ENCODE measurements at regions not wholly inside any gene's neighbourhood (a gene's known extent, or its start where the extent isn't known, plus 50 kb on each side); places are given as distances from the start of the nearest gene placed in this dataset.

DNA sequence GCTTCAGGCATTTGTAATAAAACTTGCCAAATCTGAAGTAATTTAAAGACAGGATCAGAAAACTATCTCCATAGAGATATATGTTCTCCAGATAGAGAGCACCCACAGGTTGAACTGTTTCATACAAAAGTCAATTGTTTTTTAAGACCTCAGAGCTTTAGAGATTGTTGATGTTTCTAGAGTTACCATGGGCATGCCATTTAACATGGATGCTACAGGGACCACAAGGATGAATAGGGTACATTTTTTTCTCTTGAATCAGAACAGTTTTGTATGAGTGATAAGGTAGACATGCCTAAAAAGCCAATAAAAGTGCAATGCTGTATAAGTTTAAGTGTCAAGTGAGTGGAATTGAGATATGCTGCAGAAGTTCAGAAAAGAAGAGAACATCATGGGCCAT, 511.0 kb upstream of the CAMK1G start:
- H3K4me1 ChIP-seq: peaks cover 0 to 8% (median 0%) of the 10 kb centered on the region in 3 donors
- H3K36me3 ChIP-seq: no peaks in the 10 kb centered on the region

DNA sequence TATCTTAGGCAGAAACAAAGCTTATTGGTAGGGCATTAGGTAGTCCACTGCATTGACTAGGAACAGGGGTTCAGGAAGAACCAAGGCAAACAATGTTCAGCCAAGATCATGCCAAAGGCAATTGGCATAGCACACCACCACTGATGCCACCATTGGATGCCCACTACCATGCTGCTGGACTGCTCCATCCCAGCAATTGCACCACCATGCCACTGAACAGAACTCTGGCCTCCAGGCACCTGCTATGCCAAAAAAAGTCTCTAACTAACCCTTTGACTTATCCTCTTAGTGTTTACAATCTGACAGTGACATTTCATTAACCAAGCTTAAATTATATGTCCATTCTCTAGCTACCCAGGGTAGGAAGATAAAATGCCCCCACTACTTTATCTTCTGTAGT, 509.6 kb upstream of the CAMK1G start:
- no peaks in the 10 kb centered on the region for H3K27me3 ChIP-seq
- TF ChIP-seq EP300 (IDR thresholded peaks at IDR 0.05) (no peak), POLR2A (IDR thresholded peaks at IDR 0.05) (no peak), POLR2AphosphoS5 (IDR thresholded peaks at IDR 0.05) (no peak)
- TF ChIP-seq, protein P1, sequence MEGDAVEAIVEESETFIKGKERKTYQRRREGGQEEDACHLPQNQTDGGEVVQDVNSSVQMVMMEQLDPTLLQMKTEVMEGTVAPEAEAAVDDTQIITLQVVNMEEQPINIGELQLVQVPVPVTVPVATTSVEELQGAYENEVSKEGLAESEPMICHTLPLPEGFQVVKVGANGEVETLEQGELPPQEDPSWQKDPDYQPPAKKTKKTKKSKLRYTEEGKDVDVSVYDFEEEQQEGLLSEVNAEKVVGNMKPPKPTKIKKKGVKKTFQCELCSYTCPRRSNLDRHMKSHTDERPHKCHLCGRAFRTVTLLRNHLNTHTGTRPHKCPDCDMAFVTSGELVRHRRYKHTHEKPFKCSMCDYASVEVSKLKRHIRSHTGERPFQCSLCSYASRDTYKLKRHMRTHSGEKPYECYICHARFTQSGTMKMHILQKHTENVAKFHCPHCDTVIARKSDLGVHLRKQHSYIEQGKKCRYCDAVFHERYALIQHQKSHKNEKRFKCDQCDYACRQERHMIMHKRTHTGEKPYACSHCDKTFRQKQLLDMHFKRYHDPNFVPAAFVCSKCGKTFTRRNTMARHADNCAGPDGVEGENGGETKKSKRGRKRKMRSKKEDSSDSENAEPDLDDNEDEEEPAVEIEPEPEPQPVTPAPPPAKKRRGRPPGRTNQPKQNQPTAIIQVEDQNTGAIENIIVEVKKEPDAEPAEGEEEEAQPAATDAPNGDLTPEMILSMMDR (IDR thresholded peaks at IDR 0.05): no peak
- no peak for ATAC-seq
- H3K9me3 ChIP-seq: no peaks in the 10 kb centered on the region
- H3K27ac ChIP-seq: no peak overlapping the region
- peaks cover 0 to 3% (median 0%) of the 10 kb centered on the region in 3 donors for H3K4me1 ChIP-seq
- no peaks in the 10 kb centered on the region for H3K36me3 ChIP-seq
- H3K4me3 ChIP-seq: no peak overlapping the region

More for the DNA sequence above, 511.0 kb upstream of the CAMK1G start:
- Histone ChIP-seq H3K27me3 (no peaks in the 10 kb centered on the region), H3K4me3 (no peak overlapping the region), H3K27ac (no peak overlapping the region), H3K9me3 (no peaks in the 10 kb centered on the region)
- TF ChIP-seq POLR2A (IDR thresholded peaks at IDR 0.05) (no peak), EP300 (IDR thresholded peaks at IDR 0.05) (no peak), POLR2AphosphoS5 (IDR thresholded peaks at IDR 0.05) (no peak)
- TF ChIP-seq, protein P1 (IDR thresholded peaks at IDR 0.05): no peak
- ATAC-seq: no peak

DNA sequence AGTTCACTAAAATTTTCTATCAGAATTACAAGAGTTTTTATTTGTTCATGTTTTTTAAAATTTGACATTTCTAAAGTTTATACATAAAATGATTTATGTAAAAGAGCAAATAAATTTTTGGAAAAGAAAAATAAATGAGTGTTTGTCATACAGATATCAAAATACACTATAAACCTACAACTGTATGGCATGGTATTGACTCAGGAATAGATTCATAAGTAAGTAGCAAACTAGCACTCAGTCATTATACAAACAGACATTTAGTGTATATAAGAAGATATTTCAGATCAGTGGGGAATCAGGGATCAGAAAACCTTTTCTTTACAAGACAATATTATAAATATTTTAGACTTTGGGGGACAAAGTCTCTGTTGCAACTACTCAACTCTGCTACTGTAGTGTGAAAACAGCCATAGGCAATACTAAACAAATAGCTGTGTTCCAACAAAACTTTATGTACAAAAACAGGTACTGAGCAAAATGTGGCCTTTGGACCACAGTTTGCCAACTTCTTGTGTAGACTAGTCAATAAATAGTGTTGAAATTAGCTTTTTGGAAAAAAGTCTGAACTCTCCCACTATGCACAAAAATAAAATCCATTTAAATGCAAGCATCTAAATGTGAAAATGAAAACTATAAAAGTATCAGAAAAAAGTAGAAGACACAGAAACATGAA, 508.8 kb upstream of the CAMK1G start:
- no peak overlapping the region for H3K27ac ChIP-seq
- H3K4me1 ChIP-seq: no peaks in the 10 kb centered on the region
- H3K4me3 ChIP-seq: no peak overlapping the region
- no peaks in the 10 kb centered on the region for H3K9me3 ChIP-seq
- no peak for ATAC-seq
- no peaks in the 10 kb centered on the region for H3K36me3 ChIP-seq
- no peaks in the 10 kb centered on the region for H3K27me3 ChIP-seq
- TF ChIP-seq, protein P1 (IDR thresholded peaks at IDR 0.05): no peak
- TF ChIP-seq POLR2AphosphoS5 (IDR thresholded peaks at IDR 0.05): no peak
- no peak for TF ChIP-seq EP300 (IDR thresholded peaks at IDR 0.05)
- no peak for TF ChIP-seq POLR2A (IDR thresholded peaks at IDR 0.05)

DNA sequence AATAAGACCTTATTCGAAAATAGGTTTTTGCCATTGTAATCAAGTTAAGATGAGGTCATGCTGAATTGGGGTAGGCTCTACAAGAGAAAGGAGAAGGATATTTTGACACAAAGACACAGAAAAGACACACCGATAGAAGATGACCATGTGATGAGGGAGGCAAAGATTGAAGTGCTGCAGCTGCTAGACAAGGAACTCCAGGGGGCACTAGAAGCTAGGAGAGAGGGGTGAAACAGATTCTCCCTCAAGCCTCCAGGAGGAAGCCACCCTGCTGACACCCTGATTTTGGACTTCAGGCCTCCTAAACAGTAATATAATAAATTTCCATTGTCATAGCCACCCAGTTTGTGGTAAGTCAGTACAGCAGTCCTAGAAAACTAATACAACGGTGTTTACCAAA, 506.8 kb upstream of the CAMK1G start:
- no peak for ATAC-seq
- no peak for TF ChIP-seq EP300 (IDR thresholded peaks at IDR 0.05)
- TF ChIP-seq, protein P1 (IDR thresholded peaks at IDR 0.05): no peak
- TF ChIP-seq POLR2A (IDR thresholded peaks at IDR 0.05): no peak
- no peak for TF ChIP-seq POLR2AphosphoS5 (IDR thresholded peaks at IDR 0.05)
- 85 to 93% methylated on average over 3 of the region's 3 CpGs for WGBS, 2 donors (ENCODE audit: low coverage in 1 of 2)
- Histone ChIP-seq H3K27ac (no peak overlapping the region), H3K4me1 (no peaks in the 10 kb centered on the region), H3K9me3 (no peaks in the 10 kb centered on the region), H3K27me3 (no peaks in the 10 kb centered on the region), H3K36me3 (no peaks in the 10 kb centered on the region), H3K4me3 (no peak overlapping the region)

DNA sequence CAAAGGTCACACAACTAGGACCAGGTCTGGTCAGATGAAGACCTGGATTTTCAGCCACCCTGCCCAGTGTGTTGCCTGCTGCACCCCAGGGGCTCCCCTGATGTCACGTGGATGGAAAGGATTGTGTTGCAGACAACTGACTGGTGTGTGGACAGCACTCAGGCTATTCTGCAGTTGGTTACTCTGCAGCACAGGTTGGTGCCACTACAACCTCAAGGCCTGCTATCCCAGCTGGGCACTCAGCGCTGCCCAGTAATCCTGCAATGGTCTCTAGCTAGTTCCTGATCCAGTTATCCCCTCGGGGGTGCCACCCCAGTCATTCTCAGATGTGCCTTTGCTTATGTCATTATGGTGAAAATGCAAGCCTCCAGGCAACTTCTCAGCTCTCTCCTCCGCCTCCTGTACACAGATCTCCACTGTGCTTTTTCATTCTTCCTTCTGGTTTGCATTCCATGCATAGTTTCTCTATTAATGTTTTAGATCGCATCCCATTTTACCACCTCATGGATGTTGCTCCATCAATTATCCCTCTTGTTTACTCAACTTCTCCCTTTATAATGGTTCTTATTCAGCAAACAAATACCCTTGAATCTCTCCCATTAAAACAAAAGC, 503.2 kb upstream of the CAMK1G start:
- Histone ChIP-seq H3K27ac (no peak overlapping the region), H3K27me3 (no peaks in the 10 kb centered on the region), H3K9me3 (no peaks in the 10 kb centered on the region), H3K4me3 (no peak overlapping the region), H3K36me3 (no peaks in the 10 kb centered on the region), H3K4me1 (no peaks in the 10 kb centered on the region)
- ATAC-seq: no peak
- WGBS, 2 donors (ENCODE audit: low coverage in 1 of 2): 62 to 78% methylated on average over 3 to 4 of the region's 5 CpGs
- TF ChIP-seq POLR2AphosphoS5 (IDR thresholded peaks at IDR 0.05): no peak
- TF ChIP-seq EP300 (IDR thresholded peaks at IDR 0.05): no peak
- TF ChIP-seq POLR2A (IDR thresholded peaks at IDR 0.05): no peak
- TF ChIP-seq, protein P1 (IDR thresholded peaks at IDR 0.05): no peak
